SKM-1 (cell line): ENCODE measurements at regions not wholly inside any gene's neighbourhood (a gene's known extent, or its start where the extent isn't known, plus 50 kb on each side); places are given as distances from the start of the nearest gene placed in this dataset.
"Not testable (repeated sequence)": the region's sequence is repeated elsewhere in the genome, so short reads cannot be mapped to it uniquely, and the experiment has no call there.

ENCODE experiments used
- DNase-seq: peaks from one replicate; lab custom pipeline; 2025; ENCODE audit not compliant: unreplicated experiment; lab: John Stamatoyannopoulos, UW

DNA sequence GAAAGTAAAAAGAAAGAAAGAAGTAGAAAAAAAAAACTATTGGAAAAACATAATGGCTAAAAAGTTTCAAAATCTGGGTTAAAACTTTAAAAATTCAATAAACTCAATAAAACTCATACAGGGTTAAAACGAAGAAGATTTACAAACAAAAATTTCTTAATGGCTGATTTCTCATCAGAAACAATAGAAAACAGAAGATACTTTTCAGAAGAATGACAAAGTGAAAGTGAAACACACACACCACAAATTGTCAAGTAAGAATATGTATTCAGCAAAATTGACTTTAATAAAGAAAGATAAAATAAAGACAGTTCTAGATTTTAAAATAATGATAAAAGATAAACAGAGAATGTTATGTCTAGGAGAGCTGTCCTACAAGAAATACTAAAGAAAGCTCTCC lies 618.9 kb upstream of the GJE1 start:
- no peak for DNase-seq

DNA sequence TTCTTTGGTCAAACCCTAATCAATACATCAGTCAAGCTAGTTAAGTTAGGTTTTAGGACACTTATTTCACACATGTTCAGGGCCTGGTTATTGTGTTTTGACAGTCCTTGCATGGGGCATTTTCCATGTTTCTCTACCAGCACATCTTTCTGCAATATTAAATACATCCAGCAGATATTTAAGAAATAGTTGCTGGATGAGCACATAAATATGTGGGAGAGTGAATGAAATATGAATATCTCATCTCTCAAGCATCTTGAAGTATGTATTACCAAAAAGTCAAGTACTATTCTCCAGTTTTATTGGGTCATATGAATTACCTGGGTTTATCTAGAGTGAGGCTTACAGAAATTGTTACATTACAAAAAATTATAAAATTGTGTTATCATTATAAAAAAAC lies 621.9 kb upstream of the GJE1 start:
- no peak for DNase-seq

DNA sequence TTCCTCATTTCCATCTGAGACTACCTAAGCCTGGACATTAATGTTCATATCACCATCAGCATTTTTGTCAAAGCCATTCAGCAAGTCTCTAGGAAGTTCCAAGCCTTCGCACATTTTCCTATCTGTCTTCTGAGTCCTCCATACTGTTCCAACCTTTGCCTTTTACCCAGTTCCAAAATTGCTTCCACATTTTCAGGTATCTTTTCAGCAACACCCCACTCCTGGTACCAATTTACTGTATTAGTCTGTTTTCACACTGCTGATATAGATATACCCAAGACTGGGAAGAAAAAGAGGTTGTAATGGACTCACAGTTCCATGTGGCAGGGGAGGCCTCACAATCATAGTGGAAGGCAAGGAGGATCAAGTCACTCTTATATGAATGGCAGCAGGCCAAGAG lies 626.7 kb upstream of the GJE1 start:
- DNase-seq: not testable (repeated sequence)

DNA sequence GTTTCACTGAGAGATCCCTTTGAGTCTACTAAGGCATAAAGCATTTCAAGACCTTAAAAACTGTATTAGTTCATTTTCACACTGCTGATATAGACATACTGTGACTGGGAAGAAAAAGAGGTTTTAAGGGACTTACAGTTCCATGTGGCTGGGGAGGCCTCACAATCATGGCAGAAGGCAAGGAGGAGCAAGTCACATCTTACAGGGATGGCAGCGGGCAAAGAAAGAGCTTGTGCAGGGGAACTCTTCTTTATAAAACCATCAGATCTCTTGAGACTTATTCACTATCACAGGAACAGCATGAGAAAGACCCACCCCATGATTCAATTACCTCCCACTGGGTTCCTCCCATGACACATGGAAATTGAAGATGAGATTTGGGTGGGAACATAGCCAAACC lies 628.4 kb upstream of the GJE1 start:
- DNase-seq: not testable (repeated sequence)

DNA sequence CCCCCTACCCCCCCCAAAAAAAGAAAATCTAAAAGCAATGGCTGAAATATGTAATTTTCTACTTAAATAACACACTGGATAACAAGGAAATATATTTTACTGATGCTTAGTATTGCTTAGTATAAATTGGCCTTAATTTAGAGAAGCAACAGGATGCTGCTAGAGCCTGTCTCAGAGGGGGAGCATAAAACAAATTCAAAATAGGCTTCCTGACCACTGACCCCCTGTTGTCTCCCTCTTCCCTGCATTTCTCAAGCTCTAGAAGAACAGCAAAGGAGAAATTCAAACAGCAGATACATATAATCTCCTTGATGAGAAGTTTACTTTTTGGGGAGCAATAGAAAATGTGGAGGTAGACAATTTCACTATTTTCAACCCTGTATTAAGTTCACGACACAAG lies 631.1 kb upstream of the GJE1 start:
- DNase-seq: no peak

DNA sequence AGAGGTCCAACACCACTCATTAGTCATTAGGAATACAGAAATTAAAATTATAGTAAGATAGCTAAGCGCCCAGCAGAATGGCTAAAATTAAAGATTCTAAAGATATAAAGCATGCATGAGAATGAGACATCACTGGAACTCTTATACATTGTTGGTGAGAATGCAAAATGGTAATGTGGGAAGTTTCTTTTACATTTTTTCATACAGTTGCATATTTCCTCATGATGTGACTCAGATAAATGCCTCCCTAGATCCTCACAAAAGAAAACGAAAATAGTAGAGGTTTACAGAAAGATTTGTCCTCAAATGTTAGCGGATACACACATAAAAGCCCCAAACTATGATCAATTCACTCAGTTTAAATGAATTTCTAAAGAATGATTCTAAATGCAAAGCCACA lies 633.7 kb upstream of the GJE1 start:
- DNase-seq: no peak

DNA sequence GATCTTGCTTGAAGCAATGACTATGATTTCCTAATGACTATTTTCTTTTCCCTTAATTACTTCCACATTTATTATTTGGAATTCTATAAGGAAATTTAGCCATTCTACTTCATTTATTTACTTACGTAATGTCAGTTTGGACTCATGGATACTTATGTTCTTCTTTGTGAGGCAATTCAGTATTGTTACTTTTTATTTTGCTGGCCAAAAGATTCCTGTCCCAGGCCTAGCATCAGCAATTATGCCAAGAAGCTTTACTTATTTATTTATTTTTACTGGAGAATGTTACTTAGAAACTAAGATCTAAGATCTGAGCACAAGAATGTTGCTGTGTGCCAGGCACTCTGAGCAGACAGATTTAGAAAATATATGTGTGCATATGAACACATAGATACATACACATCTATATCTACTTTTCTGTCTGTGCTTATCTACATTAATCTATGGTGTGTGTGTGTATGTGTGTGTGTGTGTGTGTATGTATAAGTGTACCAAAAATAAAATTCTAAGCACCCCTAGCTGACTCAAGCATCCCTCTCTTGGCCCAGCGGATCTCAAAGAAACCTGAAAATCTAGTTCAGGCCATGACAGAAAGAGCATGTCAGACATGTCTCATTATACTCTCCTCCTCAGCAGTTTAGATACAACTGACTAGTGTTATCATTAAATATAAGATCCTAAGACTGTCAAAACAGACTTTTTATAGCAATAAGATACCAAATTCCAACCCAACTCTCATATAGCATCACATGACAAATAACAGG lies 640.0 kb upstream of the GJE1 start:
- DNase-seq: no peak

DNA sequence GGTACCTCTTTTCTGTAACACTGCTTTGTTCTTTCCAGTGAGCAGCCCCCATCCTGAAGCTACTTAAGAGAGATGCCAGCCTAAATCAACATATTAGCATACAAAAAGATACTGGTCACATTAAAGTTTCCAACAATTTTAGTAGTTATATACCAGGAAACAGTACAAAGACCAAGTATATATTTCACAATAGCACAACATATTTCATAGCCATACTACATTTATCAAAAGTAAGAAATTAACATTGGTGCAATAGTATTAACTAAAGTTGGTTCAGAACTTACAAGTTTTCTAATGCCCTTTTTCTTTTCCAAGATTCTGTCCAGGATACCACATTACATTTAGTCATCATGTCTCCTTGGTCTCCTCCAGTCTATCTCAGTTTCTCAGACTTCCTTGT lies 641.0 kb upstream of the GJE1 start:
- DNase-seq: no peak

DNA sequence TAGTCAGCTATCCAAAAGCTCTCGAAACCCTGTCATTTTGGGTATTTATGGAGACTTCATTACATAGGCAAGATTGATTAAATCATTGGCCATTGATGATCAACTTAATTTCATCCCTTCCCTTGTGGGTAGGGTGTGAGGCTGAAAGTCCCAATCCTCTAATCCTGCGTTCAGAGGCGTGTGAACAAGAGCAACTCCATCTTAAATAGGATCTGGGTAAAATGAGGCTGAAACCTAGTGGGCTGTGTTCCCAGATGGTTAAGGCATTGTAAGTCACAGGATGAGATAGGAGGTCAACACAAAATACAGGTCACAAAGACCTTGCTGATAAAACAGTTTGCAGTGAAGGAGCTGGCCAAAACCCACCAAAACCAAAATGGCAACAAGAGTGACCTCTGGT lies 641.7 kb upstream of the GJE1 start:
- no peak for DNase-seq

DNA sequence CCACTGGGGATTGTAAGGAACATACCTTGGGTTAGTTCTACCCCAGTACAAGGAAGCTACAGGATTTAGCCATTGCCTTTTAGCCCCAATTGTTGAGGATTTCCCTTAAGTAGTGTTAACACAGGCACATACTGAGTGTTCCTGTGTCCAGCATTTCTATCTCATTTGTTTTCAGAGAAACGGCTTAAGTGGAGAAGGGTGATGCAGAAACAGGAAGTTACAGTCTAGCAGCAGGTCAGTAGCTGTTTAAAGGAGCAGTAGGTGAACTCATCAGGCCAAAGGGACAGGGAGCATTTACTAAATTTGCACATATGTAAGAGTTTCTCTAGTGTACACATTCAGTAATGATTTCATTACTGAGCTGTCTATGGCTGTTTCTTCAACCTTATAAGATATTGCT lies 644.2 kb upstream of the GJE1 start:
- peak; percentile 64 for DNase-seq

DNA sequence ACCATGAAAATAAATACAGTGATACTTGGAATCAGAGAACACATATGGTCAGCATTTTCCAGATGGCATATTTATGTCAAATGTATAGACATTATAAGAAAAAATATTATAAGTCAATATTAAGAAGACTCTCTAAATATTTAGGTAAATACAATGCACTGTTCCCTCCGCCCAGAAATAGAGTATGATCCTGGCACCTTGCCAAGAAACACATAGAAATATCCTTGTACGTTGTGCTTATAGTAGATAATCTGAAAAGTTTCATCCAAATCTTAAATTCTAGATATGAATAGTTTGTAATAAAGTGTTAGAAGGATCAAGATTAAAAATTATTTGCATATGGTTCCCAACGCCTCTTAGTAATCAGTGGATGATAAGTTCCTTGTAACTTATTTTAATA lies 645.8 kb upstream of the GJE1 start:
- no peak for DNase-seq

DNA sequence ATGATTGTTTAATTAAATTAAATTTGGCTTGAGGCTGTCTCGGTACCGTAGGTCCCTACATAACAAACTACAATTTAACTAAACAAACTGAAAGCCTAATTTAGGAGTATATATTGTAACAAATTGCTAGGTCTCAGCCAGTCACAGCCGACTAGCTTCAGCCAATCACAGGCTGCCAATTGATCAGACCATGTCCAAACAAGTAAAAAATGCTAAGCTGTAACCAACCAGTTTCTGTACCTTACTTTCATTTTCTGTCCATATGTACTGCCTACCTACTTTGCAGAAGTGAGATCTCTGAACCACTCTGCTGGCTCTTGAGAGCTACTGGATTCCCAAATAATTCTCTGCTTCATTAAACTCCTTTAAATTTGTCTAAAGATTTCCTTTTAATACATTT lies 648.0 kb upstream of the GJE1 start:
- DNase-seq: no peak

DNA sequence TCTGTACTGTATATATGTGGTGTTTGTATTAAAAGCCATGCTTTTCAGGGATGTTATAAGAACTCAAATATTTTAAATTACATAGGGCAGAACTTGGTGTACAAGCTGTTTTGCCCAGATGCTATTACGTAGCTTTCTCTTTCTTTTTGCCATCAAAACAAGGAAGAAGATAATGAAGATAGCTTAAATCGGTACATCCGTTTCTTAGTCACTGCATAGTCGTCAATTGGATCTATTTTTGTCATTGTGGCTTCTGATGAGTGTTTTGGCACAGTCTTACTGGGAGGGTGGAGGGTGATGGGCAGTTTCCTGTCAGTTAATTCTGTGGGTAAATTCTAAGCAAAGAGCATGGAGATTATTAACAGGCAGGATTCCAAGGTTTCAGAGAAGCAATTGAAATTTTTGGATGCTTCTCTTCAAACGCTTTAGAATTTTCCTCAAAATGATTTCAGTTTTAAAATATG lies 649.1 kb upstream of the GJE1 start:
- DNase-seq: peak; percentile 42

DNA sequence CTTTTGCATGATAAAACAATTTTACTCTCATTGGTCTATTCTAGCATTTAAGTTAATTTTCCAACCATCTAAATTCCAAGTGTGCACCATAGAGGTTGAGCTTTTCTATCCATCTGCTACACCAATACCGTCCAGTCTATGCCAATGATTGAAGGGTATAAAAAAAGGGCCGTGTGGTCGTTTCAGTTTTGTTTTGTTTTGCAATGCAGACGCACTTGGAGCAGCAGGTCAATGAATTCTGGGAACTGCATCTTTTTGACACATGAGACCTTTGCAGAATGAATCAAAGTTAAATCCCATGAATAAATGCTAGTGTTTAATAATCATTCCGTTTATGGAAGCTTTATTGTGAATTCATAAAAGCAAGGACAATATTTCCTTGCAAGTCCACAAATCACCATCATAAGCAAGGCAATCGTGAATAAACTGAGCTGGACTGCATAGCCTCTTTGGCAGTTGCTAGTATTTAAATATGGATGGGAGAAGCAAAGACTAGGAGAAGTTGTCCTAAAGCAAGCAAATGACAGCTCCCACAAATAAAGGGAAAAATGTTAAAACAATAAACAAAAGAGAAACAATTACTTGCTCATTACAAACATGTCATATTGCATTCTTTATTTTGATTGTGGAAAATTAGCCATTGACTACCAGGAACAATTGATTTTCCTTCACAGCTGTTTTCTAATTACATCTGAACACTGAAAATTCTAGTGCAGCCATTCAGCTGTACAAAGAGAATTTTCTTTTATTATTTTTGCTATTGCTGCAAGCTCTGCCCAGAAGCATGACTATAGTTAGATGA lies 649.7 kb upstream of the GJE1 start:
- DNase-seq: no peak

DNA sequence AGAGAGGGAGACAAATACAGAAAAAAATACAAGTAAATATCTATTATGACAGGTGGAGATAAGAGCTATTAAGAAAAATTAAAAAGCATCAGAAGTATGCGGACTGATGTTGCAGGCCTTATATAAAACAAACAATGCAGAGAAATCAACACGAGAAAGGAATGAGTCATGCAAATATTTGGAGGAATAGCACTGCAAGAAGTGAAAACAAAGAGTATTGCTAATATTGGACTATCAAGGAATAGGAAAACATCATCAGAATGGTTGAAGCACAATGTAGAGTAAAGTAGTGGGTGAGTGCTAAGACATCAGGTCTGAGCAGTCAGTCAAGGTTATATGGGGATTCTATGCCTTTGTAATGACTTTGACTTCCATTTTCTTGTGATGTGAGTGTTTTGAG lies 657.5 kb upstream of the GJE1 start:
- DNase-seq: no peak

DNA sequence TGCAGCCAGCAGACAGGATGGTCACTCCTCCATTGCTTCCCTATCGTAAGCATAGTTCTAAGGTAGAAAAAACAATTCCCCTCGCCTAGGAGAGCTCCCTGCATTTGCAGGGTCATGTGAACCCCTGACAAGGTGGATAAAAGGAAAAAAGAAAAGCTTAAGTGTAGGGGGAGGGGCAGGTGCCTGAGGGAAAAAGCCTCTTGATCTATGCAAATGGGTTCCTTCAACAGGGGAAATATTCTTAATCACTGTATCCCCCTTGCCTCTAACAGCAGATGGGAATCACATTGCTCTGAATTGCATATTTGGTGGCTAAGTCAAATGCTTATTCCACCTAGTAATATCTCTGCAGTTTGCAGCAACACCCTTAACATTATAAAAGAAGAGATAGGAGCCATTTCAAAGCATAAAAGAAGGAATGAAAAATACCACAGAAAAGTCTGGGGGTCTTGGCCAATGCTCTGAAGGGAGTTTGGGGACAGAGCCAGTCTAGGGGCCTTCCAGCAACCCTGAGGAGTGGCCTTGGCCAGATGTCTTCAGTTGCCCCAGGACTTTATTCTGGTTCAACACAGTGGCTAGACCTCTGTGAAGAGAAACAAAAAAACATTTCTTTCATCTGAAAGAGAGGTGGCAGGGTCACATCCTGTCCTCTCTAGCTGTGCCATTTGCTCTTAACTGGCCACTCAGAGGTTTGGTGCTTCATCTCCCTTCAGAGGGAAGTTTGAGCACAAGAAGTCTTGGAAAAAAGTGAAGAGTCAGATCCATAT lies 660.4 kb upstream of the GJE1 start:
- no peak for DNase-seq

DNA sequence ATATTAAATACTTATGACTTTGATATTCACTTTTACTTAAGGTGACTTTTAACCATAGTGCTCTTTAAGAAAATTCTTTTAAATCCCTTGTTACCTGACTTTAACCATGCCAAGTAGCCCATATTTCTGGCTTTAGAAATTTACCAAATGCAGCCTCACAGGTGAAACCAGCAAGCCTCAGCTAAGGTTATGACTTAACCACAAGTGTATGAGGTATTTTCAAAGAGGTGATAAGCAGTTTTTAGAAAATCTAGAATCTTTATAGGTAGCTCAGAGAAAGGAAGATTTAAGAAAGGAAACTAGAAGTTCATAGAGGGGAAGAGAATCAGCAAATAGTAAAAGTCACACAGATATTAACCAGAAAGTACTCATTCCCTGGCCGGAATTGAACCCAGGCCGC lies 661.9 kb upstream of the GJE1 start:
- no peak for DNase-seq

DNA sequence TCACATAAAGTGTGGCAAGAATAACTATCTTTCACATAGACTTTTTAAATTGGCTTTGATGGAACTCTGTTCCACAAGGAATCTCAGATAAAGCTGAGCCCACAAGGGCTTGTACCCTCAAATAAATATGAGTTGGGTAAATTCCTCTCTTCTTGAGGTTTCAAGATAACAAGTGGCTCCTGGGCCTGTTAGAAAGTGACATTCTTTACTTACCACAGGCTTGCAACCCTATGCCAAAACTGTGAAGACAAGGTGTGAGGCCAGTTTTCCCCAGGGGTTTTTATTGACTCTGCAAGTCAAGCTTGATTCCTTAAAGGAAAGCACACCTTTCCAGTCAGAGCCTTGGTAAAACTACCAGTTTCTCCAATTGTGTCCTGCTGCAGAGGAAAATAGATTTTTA lies 664.8 kb upstream of the GJE1 start:
- no peak for DNase-seq

DNA sequence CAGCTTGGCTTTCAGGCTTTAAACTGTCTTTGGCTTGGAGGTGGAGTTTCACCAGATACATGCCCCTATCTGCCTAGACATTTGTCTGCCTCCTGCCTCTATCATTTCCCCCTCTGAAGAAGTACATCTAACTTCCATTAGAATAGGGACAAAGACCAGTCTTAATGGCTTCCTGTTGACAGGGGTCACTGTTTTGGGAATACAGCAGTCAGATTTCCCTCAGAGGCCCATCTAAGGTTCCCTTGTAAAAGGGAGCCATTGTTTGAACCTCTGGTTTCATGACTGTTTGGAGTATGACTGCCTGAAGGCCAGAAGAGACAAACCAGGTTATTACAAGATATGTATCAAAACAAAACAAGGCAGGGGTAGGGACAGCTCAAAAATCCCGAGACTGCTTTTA lies 665.7 kb upstream of the GJE1 start:
- no peak for DNase-seq

DNA sequence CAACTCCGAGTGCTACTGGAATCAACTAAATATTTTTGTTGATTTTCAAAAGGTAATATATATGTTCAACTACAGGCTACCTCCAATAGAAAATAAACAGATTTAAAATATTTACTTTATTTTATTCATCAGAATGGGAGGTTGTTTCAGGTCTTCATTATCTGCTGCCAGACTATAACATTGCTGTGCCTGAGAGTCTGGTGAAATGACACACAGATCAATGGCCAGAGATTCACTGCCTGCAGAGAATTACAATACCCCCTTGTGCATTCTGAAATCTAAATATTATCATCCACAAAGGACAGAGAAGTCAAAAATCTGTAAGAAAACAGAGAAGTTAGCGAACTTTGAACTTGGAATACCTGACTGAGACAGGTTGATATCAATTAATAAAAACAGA lies 667.8 kb upstream of the GJE1 start:
- no peak for DNase-seq

DNA sequence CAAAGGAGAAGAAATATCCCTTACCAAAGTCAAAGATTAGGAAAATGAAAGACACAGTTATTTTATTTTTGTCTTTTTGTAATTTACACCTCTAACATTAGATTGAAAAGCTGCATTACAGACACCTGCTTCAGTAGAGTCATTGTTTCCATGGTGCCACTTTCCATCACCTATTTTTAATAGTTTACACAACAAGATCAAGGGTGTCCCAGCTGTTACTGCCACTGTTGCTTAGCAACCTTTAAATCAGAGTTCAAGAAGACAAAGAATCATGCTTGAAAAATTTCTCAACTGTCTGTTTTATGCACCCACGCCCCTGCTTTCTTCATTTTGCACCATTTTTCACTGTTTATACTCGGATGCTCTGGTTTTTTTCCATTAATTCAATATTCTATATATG lies 668.2 kb upstream of the GJE1 start:
- DNase-seq: no peak
